GM19452 (cell line): ENCODE measurements at regions not wholly inside any gene's neighbourhood (a gene's known extent, or its start where the extent isn't known, plus 50 kb on each side); places are given as distances from the start of the nearest gene placed in this dataset.
"Not testable (repeated sequence)": the region's sequence is repeated elsewhere in the genome, so short reads cannot be mapped to it uniquely, and the experiment has no call there.

Experiments used
- ATAC-seq: cut with Tn5 transposase; IDR thresholded peaks from one replicate; pipeline ENCODE4 v1.9.1; 2021; ENCODE audit not compliant: unreplicated experiment

GRCh38 chr10:106392778-106393177, 771.7 kb downstream of the SORCS1 start:
- ATAC-seq = no peak

- ATAC-seq = no peak
These were observed 777.4 kb downstream of the SORCS1 start for GRCh38 chr10:106387063-106387462.

DNA sequence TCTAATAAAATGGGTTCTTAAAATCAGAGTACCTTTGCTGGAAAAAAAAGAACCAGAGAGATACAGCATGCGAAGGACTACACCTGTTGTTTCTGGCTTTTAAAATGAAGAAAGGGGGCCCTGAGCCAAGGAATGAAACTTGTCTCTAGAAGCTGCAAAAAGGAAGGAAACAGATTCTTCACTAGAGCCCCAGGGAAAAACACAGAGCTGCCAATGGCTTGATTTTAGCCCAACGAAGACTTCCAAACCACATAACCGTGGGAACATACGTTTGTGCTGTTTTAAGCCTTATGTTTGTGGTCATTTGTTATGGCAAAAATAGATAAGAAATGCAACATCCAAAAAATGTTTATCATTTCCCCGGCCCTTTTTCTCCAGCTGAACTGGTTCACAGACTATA, 780.0 kb downstream of the SORCS1 start:
- ATAC-seq = no peak

DNA sequence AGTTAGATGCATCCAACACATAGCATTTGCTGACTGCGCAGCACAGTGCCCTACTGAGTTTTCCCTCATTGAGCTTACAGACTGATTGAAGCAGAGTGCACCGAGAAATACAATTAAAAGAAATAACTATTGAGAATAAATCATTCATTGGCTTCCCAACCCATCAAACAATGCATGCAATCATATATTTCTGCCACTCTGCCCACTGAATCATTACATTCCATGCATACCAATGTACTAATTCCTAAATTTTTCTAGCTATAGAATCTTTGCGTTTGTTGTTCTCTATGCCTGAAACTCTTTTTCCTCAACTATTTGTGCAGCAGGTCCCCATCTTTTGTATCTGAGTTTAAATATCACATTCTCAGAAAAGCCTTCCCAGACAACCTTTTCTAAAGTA, 783.8 kb downstream of the SORCS1 start:
- ATAC-seq = no peak

- ATAC-seq = no peak
These were observed 786.3 kb downstream of the SORCS1 start for GRCh38 chr10:106378251-106378650.

DNA sequence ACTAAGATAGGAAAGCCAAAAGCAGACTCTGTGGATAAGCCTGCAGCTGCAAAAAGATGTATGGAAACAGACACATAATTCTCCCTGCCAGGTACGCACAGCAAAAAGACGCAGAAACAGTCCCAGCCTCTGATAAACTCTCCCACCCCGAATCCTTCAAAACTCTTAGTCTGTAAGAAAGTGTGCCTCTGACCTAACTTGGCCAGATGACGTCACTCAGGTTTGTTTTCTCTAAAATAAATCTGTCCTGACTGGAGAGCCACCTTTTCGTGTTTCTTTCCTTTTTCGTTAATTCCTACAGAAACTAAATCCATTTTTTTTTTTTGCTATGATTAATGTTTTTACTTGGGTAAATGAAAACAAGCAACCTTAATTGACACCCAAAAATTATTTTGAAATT, 793.8 kb downstream of the SORCS1 start:
- ATAC-seq = no peak

DNA sequence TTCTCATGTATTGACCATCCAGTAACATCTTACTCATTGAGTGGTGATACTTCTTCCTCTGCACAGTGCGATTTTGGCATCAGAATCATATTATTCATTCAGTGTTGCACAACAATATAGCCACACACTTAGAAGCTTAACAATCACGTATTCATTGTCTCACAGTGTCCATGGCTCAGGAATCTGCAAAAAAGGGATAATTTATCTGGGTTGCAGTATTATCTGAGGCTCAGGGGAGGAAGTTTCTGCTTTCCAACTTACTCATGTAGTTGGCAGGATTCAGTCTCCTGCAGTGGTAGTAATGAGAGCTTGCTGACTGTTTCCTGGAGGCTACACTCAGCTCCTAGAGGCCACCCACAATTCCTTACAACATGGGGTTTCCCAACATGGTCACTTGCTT, 803.6 kb downstream of the SORCS1 start:
- ATAC-seq = no peak

DNA sequence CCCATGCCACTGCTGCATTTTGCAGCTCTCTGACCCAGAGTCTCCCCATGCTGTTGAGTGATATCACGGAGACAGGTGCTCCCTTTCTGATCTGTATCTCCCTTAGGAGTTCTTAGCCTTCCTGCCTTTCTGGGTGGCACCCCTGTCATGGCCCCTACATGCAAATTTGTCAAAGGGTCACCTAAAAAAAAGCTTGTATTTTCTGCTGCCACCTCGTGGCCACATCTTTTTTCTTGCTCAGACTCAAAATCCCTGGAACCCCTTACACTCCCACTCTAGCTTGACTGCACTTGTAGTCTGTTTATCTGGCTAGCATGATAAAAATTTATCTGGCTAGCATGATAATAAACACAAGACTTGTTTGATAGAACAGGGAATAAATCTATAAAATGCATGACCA, 809.1 kb downstream of the SORCS1 start:
- ATAC-seq = no peak

DNA sequence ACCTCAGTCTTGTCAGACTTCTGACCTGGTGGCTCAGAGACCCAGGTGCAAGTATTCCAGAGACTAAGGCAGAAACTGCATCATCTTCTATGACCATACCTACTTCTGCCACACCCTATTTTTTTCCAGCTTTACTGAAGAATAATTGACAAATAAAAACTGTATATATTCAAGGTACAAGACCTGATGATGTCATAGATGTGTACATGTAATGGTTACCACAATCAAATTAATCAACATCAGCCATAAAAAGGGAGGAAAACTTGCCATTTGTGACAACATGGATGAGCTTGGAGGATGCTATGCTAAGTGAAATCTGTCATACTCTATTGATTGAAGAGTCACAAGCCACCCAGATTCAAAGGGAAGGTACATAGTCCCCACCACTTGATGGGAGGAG, 815.6 kb downstream of the SORCS1 start:
- no peak for ATAC-seq

DNA sequence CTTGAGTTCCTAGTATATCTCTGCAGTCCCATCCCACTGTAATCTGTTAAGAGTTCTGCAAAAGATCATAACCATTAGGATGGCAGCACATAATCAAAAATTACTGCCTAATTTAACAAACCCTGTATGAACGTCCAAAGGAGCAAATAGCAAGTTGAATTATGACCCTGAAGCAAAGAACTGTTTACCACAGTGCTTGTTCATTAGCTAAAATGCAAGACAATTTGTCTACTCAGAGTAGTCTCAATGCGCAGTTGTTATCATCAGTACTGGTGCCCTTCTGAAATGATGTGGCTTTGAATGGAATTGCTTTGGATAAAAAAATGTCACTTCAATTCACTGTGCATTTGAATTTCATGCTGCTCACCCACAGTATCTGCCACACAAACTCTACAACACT, 817.0 kb downstream of the SORCS1 start:
- no peak for ATAC-seq

DNA sequence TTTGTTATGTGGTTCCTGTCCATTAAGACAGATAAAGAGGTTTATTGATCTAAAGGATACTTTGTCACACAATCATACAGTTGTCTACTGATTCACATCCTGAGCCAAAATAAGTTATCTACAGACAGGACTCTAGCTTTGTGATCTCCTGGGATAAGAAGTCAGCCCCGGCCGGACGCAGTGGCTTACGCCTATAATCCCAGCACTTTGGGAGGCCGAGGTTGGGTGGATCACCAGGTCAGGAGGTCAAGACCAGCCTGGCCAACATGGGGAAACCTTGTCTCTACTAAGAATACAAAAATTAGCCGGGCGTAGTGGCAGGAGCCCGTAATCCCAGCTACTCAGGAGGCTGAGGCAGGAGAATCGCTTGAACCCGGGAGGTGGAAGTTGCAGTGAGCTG, 821.0 kb downstream of the SORCS1 start:
- not testable (repeated sequence) for ATAC-seq

- ATAC-seq = no peak
These were observed 823.1 kb downstream of the SORCS1 start for GRCh38 chr10:106341356-106341755.

DNA sequence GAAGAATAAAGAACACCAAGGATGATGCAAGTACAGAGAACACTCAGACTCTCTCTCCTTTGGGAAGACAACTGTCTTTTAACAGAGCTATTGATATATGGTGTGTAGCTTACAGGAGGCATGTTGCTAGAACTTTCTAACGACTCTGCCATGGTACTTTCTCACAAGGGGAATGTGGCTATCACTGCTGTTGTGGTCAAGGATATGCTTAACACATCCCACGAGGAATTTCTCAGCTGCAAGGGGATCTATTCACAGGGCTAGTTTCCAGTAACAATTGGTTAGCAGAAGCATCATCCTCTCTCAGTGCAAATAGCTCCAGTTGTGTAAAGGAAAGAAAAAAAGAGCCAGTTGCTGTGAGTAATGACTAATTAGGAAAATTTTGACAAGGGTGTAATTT, 826.0 kb downstream of the SORCS1 start:
- no peak for ATAC-seq

DNA sequence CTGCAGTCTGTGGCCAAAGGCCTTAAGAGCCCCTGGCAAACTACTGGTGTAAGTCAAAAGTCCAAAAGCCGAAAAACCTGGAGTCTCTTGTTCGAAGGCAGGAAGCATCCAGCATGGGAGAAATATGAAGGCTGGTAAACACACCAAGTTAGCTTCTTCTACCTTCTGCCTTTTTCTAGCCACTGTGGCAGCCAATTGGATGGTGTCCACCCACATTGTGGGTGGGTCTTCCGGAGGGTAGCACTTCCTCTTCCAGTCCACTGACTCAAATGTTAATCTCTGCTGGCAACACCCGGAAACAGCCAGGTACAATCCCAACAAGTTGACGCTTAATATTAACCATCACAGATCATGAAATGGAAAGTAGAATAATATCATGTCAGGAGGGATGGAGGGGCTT, 827.6 kb downstream of the SORCS1 start:
- no peak for ATAC-seq

DNA sequence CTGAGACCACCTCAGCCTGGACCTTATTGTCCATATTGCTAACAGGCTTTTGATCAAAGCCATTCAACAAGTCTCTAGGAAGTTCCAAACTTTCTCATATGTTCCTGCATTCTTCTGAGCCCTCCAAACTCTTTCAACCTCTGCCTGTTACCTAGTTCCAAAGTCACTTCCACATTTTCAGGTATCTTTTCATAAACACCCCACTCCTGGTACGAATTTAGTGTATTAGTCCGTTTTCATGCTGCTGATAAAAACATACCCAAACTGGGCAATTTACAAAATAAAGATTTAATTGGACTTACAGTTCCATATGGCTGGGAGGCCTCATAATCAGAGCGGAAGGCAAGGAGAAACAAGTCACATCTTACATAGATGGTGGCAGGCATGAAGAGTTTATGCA, 836.8 kb downstream of the SORCS1 start:
- no peak for ATAC-seq

DNA sequence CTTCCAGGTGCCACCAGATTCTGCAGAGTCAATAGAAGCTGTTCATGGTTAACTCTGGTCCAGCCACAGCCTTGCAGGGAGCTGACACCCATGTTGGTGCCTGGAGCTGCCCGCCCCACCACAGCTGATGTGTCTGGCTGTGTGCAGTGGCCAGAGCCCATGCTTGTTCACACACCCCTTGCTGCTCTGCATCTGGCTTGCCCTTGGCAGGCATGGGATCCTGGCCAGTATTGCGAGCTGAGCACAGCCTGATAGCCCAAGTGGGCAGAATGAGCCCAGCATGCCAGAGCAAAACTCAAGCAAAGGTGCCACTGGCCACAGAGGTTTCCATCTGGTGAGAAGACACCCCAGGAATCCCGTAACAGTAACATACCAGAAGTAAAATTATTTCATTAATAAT, 843.6 kb downstream of the SORCS1 start:
- no peak for ATAC-seq

GRCh38 chr10:106320078-106320477, 844.4 kb downstream of the SORCS1 start:
- no peak for ATAC-seq

DNA sequence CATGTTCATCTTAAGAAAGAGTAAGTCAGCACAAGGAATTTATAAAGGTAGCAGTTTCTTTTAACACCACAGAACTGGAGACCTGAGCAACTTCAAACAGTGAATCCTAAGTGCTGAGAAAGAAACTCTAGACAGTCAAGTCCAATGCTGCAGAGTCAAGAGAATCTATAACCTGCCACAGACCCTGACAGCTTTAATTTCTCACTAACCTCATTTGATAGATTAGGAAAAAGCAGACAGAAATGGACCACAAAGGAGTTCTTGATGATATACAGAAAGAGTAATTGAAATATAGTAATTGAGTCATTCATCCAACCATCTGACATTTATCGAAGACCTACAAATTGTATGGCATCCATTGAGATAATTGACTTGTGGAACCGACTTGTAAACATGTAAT, 847.0 kb downstream of the SORCS1 start:
- ATAC-seq = no peak

- ATAC-seq = no peak
These were observed 851.5 kb downstream of the SORCS1 start for GRCh38 chr10:106313041-106313440.

GRCh38 chr10:106312087-106312486, 852.4 kb downstream of the SORCS1 start:
- no peak for ATAC-seq

- ATAC-seq = no peak
These were observed 852.9 kb downstream of the SORCS1 start for GRCh38 chr10:106311590-106311989.

- no peak for ATAC-seq
These were observed 853.9 kb downstream of the SORCS1 start for GRCh38 chr10:106310596-106310995.

- ATAC-seq = no peak
These were observed 855.1 kb downstream of the SORCS1 start for GRCh38 chr10:106309376-106309775.

GRCh38 chr10:106308284-106308683, 856.2 kb downstream of the SORCS1 start:
- ATAC-seq = no peak
